Activated T-cell treated with anti-CD3 and anti-CD28 coated beads, Interleukin-2, amount 50 U/mL, for 4 hours (primary cell): ENCODE measurements at regions not wholly inside any gene's neighbourhood (a gene's known extent, or its start where the extent isn't known, plus 50 kb on each side); places are given as distances from the start of the nearest gene placed in this dataset.

Experiments used
- ATAC-seq, 2 donors: fragments of 200-7000 bp; cut with Tn5 transposase; one replicate each; pipeline ENCODE4 v1.10.0; 2021
- DNase-seq: peaks from one replicate; pipeline ENCODE4 v3.0.0-alpha.2; 2020
- H3K27me3 Mint-ChIP-seq: one replicate; pipeline ENCODE4 v1.8.0; 2021; ENCODE audit warnings: low read depth, mixed read lengths
- H3K36me3 Mint-ChIP-seq: one replicate; pipeline ENCODE4 v1.8.0; 2022; ENCODE audit warnings: mixed read lengths; ENCODE audit not compliant: insufficient read depth
- H3K4me1 Mint-ChIP-seq: one replicate; pipeline ENCODE4 v1.8.0; 2021; ENCODE audit warnings: low read depth, mixed read lengths
- H3K4me3 Mint-ChIP-seq: one replicate; pipeline ENCODE4 v1.8.0; 2021; ENCODE audit warnings: mild to moderate bottlenecking, moderate library complexity, mixed read lengths
- H3K9me3 Mint-ChIP-seq: one replicate; pipeline ENCODE4 v1.8.0; 2021; ENCODE audit warnings: mixed read lengths

DNA sequence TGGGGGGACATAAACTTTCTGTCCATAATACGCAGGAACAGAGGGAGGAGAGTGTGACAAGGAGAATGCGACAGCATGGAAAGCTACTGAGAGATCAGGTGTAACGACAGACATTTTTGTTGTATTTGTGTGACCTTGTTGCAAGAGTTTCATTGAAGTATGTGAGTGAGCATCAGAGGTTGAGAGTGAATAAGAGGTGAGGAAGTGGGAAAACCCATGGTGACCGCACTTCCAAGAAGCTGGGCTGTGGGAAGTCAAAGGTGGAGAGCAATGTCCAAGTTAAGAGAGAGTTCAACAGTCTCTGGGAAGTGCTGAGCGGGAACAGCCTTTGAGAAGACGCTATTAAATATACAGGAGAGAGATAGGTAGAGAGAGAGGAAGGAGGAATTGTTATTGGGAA lies 76.4 kb upstream of the PGRMC2 start:
- peaks cover 2% of the 10 kb centered on the region for H3K36me3 Mint-ChIP-seq
- H3K27me3 Mint-ChIP-seq: no peaks in the 10 kb centered on the region
- H3K4me3 Mint-ChIP-seq: no peak overlapping the region
- DNase-seq (no peak), ATAC-seq (no peak)
- no peaks in the 10 kb centered on the region for H3K4me1 Mint-ChIP-seq
- H3K9me3 Mint-ChIP-seq: no peaks in the 10 kb centered on the region

DNA sequence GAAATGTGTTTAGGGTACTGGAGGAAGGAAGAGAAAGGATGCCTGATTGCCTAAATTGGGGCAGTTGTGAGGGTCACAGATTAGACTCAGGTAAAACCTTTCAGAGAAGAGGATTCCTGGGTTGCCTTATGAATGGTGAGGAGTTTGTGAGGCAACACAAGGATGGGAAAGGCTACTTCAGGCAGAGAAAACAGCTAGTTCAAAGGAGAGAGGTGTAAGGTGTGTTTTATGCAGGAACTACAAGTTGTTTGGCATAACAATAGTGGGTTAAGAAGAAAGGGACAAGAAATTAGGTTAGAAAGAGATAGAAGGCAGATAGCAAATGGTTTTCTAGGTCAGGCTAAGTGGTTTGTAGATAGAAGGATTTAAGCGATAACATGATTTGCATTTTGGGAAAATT lies 75.1 kb upstream of the PGRMC2 start:
- no peaks in the 10 kb centered on the region for H3K36me3 Mint-ChIP-seq

DNA sequence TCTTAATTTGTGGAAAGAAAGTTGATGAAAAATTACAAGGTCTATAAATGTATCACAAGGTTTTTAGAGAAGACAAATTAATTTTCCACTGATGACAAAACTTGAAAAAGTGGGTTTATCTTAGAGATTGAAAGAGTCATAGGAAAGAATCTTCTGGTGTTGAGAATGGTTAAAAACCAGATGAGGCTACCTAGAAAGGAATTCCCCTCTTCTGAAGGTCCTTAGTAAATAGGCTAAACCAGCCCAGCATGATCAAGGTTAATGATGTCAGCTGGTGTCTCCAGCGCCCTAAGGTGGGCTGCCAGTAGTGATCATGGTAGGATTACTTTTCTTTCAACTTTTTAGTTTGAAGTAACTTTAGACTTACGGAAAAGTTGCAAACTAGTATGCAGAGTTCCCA lies 71.8 kb upstream of the PGRMC2 start:
- peaks cover 2% of the 10 kb centered on the region for H3K36me3 Mint-ChIP-seq
- H3K4me1 Mint-ChIP-seq: no peaks in the 10 kb centered on the region
- ATAC-seq (no peak), DNase-seq (no peak)
- H3K27me3 Mint-ChIP-seq: no peaks in the 10 kb centered on the region
- H3K4me3 Mint-ChIP-seq: no peak overlapping the region
- H3K9me3 Mint-ChIP-seq: no peaks in the 10 kb centered on the region

More for the DNA sequence above, 75.1 kb upstream of the PGRMC2 start:
- ATAC-seq (no peak), DNase-seq (no peak)
- H3K9me3 Mint-ChIP-seq: no peaks in the 10 kb centered on the region
- H3K4me1 Mint-ChIP-seq: no peaks in the 10 kb centered on the region
- H3K4me3 Mint-ChIP-seq: no peak overlapping the region
- H3K27me3 Mint-ChIP-seq: no peaks in the 10 kb centered on the region

DNA sequence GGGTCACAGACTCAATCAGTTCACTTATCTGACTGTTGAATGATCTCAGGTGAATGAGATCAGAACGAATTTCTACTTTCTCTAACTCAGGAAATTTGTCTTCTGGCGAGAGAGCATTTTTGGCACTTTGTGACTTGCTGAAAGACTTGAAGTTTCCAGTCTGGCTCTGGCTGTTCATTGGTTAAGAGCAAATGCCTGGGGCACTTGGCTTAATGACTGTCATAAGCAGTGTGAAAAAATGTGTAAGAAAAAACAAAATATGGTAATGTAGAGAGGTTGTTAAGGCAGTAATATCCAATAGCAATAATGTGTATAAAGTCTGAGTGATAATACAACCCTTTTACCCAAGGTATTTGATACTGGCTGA lies 71.3 kb upstream of the PGRMC2 start:
- DNase-seq (no peak), ATAC-seq (no peak)
- Mint-ChIP-seq H3K36me3 (peaks cover 2% of the 10 kb centered on the region), H3K27me3 (no peaks in the 10 kb centered on the region), H3K9me3 (no peaks in the 10 kb centered on the region), H3K4me1 (no peaks in the 10 kb centered on the region), H3K4me3 (no peak overlapping the region)

DNA sequence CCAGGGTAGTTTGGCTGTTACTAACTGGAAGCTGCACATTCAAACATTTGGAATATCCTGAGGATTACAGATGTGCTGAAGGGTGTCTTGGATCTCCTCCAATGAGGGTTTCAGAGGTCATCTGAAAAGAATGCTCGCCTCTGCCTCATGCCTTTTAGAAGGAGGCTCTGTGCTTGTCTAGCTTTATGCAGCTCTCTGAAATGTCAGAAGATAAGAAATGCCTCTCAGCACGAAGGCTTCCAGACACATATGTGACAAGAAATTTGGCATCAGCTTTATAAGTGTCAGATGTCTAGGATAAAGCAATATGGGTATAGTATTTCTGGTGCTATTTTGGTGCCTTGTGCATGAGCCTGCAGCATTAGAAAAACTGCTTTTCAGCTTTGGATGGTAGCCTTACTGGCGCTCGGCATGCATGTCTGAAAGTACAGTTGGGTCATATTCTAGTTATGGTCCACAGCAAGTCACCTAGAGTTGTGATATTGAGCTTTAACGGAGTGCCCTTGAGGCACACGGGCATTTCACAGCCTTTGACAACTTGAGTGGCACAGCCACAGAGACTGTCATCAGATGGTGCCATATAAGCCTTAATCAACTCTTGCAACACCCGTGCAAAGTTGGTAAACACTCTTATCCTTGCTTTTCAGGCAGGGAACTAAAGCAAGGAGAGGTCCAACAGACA lies 70.8 kb upstream of the PGRMC2 start:
- Mint-ChIP-seq H3K27me3 (no peaks in the 10 kb centered on the region), H3K36me3 (peaks cover 2% of the 10 kb centered on the region), H3K4me1 (no peaks in the 10 kb centered on the region), H3K9me3 (no peaks in the 10 kb centered on the region), H3K4me3 (no peak overlapping the region)
- ATAC-seq (no peak), DNase-seq (no peak)

DNA sequence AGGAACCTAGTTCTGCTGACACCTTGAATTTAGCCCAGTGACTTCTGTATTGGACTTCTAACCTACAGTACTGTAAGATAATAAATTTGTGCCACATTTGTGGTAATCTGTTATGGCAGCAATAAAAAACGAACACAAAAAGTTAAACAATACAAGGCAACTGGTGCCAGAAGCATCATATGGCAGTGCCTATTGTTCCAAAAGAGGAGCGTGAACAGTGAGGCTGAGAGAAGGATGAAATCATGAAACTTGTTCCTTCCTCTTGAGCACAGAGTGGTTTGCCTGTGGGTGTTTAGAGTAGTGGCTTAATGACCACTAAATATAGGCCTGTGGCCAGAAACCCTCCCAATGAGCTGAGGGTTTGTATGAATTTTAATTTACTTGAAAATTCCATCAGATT lies 69.7 kb upstream of the PGRMC2 start:
- H3K9me3 Mint-ChIP-seq: no peaks in the 10 kb centered on the region
- ATAC-seq (no peak), DNase-seq (no peak)
- H3K36me3 Mint-ChIP-seq: peaks cover 2% of the 10 kb centered on the region
- no peaks in the 10 kb centered on the region for H3K27me3 Mint-ChIP-seq
- H3K4me1 Mint-ChIP-seq: no peaks in the 10 kb centered on the region
- no peak overlapping the region for H3K4me3 Mint-ChIP-seq

DNA sequence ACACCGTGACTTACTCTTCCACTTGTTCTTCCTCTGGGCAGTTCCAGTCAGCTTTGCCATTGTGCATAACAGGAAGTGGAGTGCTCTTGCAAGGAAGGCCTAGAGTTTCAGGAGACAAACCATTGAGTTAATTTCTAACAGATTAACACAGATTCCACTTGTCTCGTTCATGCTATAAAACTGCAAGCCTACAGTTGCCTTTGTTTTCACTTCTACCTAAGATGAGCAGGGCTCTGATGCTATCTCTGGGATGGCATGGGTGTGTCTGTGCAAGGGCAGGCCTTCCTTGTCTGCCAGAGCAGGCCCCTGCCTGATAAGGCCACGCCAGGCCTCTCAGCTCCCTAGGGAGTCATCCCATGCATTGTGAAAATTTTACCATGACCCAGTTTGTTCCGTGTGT lies 67.7 kb upstream of the PGRMC2 start:
- no peak overlapping the region for H3K4me3 Mint-ChIP-seq

DNA sequence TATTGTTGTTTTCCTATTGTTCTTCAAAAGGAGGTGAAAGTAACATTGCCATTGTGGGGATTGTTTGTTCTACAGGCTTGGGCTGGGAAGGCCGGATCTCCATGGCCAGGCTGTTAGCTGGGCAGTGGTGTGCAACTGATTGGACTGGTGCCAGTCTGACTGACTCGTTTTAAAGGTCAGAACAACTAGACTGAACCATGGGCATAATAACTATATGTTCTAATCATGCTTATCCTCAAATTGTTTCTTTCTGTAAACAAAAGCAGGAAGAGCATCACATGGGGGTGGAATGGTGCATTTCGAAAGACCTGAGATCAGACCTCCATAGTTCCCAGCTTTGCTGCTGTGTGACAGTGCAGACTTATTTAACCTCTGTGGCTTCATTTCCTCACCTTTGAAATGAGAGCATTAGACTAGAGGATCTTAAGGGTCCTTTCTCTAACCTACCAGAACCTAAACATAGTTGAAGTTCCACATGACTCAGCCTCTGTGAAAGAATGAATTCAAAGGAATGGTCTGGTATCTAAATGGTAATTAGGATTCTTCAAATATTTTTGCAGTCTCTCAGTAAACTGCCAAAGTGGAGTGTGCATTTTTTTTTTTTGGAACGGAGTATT lies 66.7 kb upstream of the PGRMC2 start:
- Mint-ChIP-seq H3K4me1 (no peaks in the 10 kb centered on the region), H3K9me3 (no peaks in the 10 kb centered on the region), H3K4me3 (no peak overlapping the region), H3K27me3 (no peaks in the 10 kb centered on the region), H3K36me3 (peaks cover 2% of the 10 kb centered on the region)
- DNase-seq (no peak), ATAC-seq (no peak)

More for the DNA sequence above, 67.7 kb upstream of the PGRMC2 start:
- Mint-ChIP-seq H3K27me3 (no peaks in the 10 kb centered on the region), H3K36me3 (peaks cover 2% of the 10 kb centered on the region), H3K9me3 (no peaks in the 10 kb centered on the region), H3K4me1 (no peaks in the 10 kb centered on the region)
- DNase-seq (no peak), ATAC-seq (no peak)

DNA sequence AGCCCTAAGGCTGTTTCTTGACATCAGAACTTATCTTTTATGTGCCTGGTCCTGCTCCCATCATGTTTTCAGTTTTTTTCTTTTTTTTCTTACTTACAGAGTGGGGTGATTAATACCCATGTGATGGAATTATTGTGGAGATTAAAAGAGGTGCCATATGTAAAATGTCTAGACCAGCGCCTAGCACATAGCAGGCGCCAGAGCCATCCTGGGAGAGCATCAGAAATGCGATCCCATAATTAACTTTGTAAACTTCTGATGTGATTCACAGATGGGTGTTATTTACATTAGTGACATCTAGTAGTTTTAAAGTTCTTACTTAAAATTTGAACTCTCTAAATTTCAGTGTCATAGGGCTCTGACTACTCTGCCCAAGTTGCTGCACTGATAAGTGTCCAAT lies 66.2 kb upstream of the PGRMC2 start:
- ATAC-seq (no peak), DNase-seq (no peak)
- Mint-ChIP-seq H3K27me3 (no peaks in the 10 kb centered on the region), H3K36me3 (peaks cover 2% of the 10 kb centered on the region), H3K9me3 (no peaks in the 10 kb centered on the region), H3K4me3 (no peak overlapping the region), H3K4me1 (no peaks in the 10 kb centered on the region)

DNA sequence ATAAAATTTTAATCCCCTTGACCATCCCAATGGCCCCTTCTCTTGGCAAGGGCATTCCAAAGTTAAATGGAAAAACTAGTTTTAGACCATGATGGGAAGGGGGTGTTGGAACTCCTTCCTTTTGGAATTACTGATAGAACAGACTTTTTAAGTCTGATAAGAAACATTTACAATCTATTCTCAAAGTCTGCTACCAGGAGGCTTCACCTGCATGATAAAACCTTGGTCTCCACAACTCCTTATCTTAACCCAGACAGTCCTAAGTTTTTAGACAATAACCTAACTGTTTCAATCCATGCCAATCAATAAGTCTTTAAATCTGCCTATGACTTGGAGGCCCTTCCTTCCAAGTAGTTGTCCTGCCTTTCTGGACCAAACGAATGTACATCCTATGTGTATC lies 63.9 kb upstream of the PGRMC2 start:
- Mint-ChIP-seq H3K36me3 (peaks cover 4% of the 10 kb centered on the region), H3K4me1 (no peaks in the 10 kb centered on the region), H3K9me3 (no peaks in the 10 kb centered on the region), H3K4me3 (no peak overlapping the region), H3K27me3 (no peaks in the 10 kb centered on the region)
- DNase-seq (no peak), ATAC-seq (no peak)

DNA sequence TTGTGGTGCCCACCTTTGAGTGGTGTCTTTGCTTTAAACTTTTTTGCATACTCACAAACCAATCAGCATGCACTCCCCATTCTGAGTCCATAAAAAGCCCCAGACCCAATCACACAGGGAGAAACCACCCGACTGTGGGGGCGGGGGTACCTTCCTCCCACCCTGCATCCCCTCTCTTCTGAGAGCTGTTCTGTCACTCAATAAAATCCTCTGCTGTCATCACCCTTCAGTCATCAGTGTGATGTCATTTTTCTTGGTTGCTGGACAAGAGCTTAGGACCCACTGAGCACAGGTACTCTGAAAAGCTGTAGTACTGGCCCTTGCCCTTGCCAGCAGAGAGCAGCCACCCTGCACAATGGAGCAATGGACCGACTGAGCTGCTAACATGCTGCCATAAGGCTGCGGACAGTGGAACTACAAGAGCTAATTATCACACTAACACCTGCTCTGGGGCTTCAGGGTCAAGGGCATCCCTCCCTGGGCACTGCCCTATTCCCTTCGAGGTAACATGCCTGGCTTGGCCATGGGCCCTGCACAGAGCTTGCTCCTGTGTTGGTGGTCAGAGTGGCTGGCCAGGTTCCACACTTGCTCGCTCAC lies 62.9 kb upstream of the PGRMC2 start:
- H3K4me1 Mint-ChIP-seq: no peaks in the 10 kb centered on the region
- H3K9me3 Mint-ChIP-seq: no peaks in the 10 kb centered on the region
- DNase-seq (no peak), ATAC-seq (no peak)
- H3K36me3 Mint-ChIP-seq: peaks cover 4% of the 10 kb centered on the region
- H3K4me3 Mint-ChIP-seq: no peak overlapping the region
- H3K27me3 Mint-ChIP-seq: no peaks in the 10 kb centered on the region

DNA sequence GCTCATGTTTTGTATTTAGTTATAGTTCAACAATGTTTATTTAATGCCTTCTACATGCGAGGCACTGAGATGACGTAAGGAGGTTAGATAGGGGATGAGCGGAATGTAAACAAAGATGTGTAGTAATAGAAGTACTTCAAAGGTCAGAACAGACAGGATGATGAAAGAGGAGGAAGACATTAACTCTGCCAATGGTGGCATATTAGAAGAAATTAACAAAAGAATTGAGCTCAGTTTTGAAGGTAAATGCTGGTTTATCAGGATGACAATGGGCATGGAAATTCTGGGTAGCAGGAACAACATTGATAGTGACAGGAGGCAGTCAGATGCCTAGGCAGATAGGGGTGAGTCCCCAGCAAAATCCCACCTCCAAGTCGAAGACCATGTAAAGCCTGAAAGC lies 62.3 kb upstream of the PGRMC2 start:
- no peaks in the 10 kb centered on the region for H3K9me3 Mint-ChIP-seq
- H3K27me3 Mint-ChIP-seq: no peaks in the 10 kb centered on the region
- peaks cover 4% of the 10 kb centered on the region for H3K36me3 Mint-ChIP-seq
- no peak for DNase-seq
- ATAC-seq: no peak
- H3K4me1 Mint-ChIP-seq: no peaks in the 10 kb centered on the region
- H3K4me3 Mint-ChIP-seq: no peak overlapping the region

DNA sequence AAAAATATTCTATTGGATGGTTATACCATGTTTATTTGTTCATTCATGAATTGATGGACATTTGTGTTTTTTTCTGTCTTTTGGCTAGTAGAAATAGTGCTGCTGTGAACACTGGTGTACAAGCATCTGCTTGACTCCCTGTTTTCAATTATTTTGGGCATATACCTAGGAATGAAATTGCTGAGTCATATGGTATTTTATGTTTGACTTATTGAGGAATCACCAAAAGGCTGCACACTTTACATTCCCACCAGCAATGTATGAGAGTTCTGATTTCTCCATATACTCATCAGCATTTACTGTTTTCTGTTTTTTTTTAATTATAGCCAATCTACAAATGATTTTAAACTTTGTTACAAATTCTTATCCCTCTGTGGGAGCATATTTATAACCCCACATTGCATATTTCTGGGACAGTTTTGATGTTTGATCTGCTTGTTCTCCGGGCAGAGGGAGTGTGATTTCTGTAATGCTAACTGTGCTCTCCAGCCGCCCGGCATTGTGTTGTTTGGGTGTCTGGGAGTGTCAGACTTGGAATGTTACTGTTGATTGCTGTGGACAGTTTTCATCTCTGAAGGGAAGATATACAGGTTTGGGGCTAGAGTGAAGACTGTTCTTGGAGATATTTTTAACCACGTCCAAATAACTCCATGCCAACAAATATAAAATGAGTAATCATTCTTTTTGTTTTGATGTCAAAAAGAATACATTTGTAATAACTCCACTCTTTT lies 60.5 kb upstream of the PGRMC2 start:
- no peak for DNase-seq
- peaks cover 4% of the 10 kb centered on the region for H3K36me3 Mint-ChIP-seq
- no peak overlapping the region for H3K4me3 Mint-ChIP-seq
- no peak for ATAC-seq
- H3K4me1 Mint-ChIP-seq: no peaks in the 10 kb centered on the region
- no peaks in the 10 kb centered on the region for H3K27me3 Mint-ChIP-seq
- H3K9me3 Mint-ChIP-seq: no peaks in the 10 kb centered on the region

DNA sequence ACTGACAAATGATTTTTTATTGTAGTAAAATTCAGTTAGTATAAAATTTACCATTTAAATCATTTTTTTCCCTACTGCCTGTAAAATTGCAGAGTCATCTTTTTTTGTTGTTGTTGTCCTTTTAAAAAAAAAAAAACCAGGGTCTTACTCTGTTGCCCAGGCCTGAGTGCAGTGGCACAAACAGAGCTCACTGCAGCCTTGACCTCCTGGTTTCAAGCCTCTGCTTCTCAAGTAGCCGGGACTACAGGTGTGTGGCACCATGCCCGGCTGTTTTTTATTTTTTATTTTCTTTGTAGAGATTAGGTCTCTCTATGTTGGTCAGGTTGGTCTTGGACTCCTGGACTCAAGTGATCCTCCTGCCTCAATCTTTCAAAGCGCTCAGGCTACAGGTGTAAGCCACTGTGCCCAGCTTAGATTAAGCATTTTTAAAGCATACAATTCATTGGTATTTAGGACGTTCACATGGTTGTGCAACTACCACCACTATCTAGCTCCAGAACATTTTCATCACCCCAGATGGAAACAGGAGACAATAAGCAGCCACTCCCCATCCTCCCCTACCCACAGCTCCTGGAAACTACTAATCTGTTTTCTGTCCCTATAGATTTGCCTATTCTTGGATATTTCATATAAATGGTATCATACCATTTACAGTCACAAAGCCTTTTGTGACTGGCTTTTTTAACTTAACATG lies 59.7 kb upstream of the PGRMC2 start:
- Mint-ChIP-seq H3K36me3 (peaks cover 4% of the 10 kb centered on the region), H3K4me1 (no peaks in the 10 kb centered on the region), H3K27me3 (no peaks in the 10 kb centered on the region), H3K9me3 (no peaks in the 10 kb centered on the region), H3K4me3 (no peak overlapping the region)
- DNase-seq (no peak), ATAC-seq (no peak)
